GM19452 (cell line): ENCODE measurements at regions not wholly inside any gene's neighbourhood (a gene's known extent, or its start where the extent isn't known, plus 50 kb on each side); places are given as distances from the start of the nearest gene placed in this dataset.
"Not testable (repeated sequence)": the region's sequence is repeated elsewhere in the genome, so short reads cannot be mapped to it uniquely, and the experiment has no call there.

Experiments used
- ATAC-seq: cut with Tn5 transposase; IDR thresholded peaks from one replicate; pipeline ENCODE4 v1.9.1; 2021; ENCODE audit not compliant: unreplicated experiment

- ATAC-seq, result no peak
Observed at GRCh38 chr11:106152013-106152412, 74.6 kb downstream of the AASDHPPT start.

- ATAC-seq, result no peak
Observed at GRCh38 chr11:106152824-106153223, 75.4 kb downstream of the AASDHPPT start.

- peak; percentile 70 for ATAC-seq
Observed at GRCh38 chr11:106156290-106156937, 79.0 kb downstream of the AASDHPPT start.

- ATAC-seq, result no peak
Observed at GRCh38 chr11:106158406-106158805, 80.9 kb downstream of the AASDHPPT start.

GRCh38 chr11:106159836-106160235, 82.4 kb downstream of the AASDHPPT start:
- no peak for ATAC-seq

GRCh38 chr11:106160494-106160893, 83.0 kb downstream of the AASDHPPT start:
- no peak for ATAC-seq

- no peak for ATAC-seq
Observed at GRCh38 chr11:106161775-106162634, 84.5 kb downstream of the AASDHPPT start.

- ATAC-seq, result no peak
Observed at GRCh38 chr11:106167085-106167484, 89.6 kb downstream of the AASDHPPT start.

- ATAC-seq, result no peak
Observed at GRCh38 chr11:106172386-106172991, 95.0 kb downstream of the AASDHPPT start.

GRCh38 chr11:106173291-106173690, 95.8 kb downstream of the AASDHPPT start:
- ATAC-seq, result no peak

- not testable (repeated sequence) for ATAC-seq
Observed at GRCh38 chr11:106174003-106174402, 96.5 kb downstream of the AASDHPPT start.

- no peak for ATAC-seq
Observed at GRCh38 chr11:106176817-106177216, 99.4 kb downstream of the AASDHPPT start.

- ATAC-seq, result no peak
Observed at GRCh38 chr11:106177311-106177710, 99.8 kb downstream of the AASDHPPT start.

GRCh38 chr11:106178361-106178760, 100.9 kb downstream of the AASDHPPT start:
- no peak for ATAC-seq

- ATAC-seq, result no peak
Observed at GRCh38 chr11:106179048-106179447, 101.6 kb downstream of the AASDHPPT start.

- ATAC-seq, result no peak
Observed at GRCh38 chr11:106186630-106187029, 109.2 kb downstream of the AASDHPPT start.

- ATAC-seq, result no peak
Observed at GRCh38 chr11:106187860-106188456, 110.5 kb downstream of the AASDHPPT start.

GRCh38 chr11:106193956-106194355, 116.5 kb downstream of the AASDHPPT start:
- ATAC-seq, result no peak

- ATAC-seq, result no peak
Observed at GRCh38 chr11:106197438-106197837, 120.0 kb downstream of the AASDHPPT start.

GRCh38 chr11:106202935-106203620, 125.6 kb downstream of the AASDHPPT start:
- no peak for ATAC-seq

- no peak for ATAC-seq
Observed at GRCh38 chr11:106208760-106209159, 131.3 kb downstream of the AASDHPPT start.
